ENCODE measurements at regions not wholly inside any gene's neighbourhood (a gene's known extent, or its start where the extent isn't known, plus 50 kb on each side); places are given as distances from the start of the nearest gene placed in this dataset.

GRCh38 chr2:122610948-122611609 lies 855.6 kb downstream of the TSN start:
- Histone ChIP-seq H3K4me3 (ENCODE audit: low read depth, low read length) (no peak overlapping the region), H3K9me3 (ENCODE audit: control insufficient read depth, insufficient read depth, low read length) (no peaks in the 10 kb centered on the region), H3K9ac (ENCODE audit: low read depth, low read length) (no peak overlapping the region), H3K4me1 (ENCODE audit: control insufficient read depth, insufficient read depth, low read length) (no peaks in the 10 kb centered on the region), H3K27me3 (ENCODE audit: control insufficient read depth, insufficient read depth, low read length) (no peaks in the 10 kb centered on the region), H3K36me3 (ENCODE audit: control insufficient read depth, insufficient read depth, low read length) (no peaks in the 10 kb centered on the region)

- Histone ChIP-seq H3K9me3 (ENCODE audit: control insufficient read depth, insufficient read depth, low read length) (no peaks in the 10 kb centered on the region), H3K4me3 (ENCODE audit: low read depth, low read length) (no peak overlapping the region), H3K9ac (ENCODE audit: low read depth, low read length) (no peak overlapping the region), H3K36me3 (ENCODE audit: control insufficient read depth, insufficient read depth, low read length) (no peaks in the 10 kb centered on the region), H3K4me1 (ENCODE audit: control insufficient read depth, insufficient read depth, low read length) (peaks cover 3% of the 10 kb centered on the region), H3K27me3 (ENCODE audit: control insufficient read depth, insufficient read depth, low read length) (no peaks in the 10 kb centered on the region)
Measured at GRCh38 chr2:122622934-122623333, 867.5 kb downstream of the TSN start.

- H3K36me3 ChIP-seq (ENCODE audit: control insufficient read depth, insufficient read depth, low read length), result no peaks in the 10 kb centered on the region
- no peaks in the 10 kb centered on the region for H3K27me3 ChIP-seq (ENCODE audit: control insufficient read depth, insufficient read depth, low read length)
- H3K9me3 ChIP-seq (ENCODE audit: control insufficient read depth, insufficient read depth, low read length), result no peaks in the 10 kb centered on the region
- H3K9ac ChIP-seq (ENCODE audit: low read depth, low read length), result no peak overlapping the region
- H3K4me1 ChIP-seq (ENCODE audit: control insufficient read depth, insufficient read depth, low read length), result peaks cover 3% of the 10 kb centered on the region
- H3K4me3 ChIP-seq (ENCODE audit: low read depth, low read length), result no peak overlapping the region
Measured at GRCh38 chr2:122627388-122627787, 871.9 kb downstream of the TSN start.

GRCh38 chr2:122634256-122634655 lies 878.8 kb downstream of the TSN start:
- Histone ChIP-seq H3K4me1 (ENCODE audit: control insufficient read depth, insufficient read depth, low read length) (no peaks in the 10 kb centered on the region), H3K27me3 (ENCODE audit: control insufficient read depth, insufficient read depth, low read length) (no peaks in the 10 kb centered on the region), H3K9me3 (ENCODE audit: control insufficient read depth, insufficient read depth, low read length) (no peaks in the 10 kb centered on the region), H3K36me3 (ENCODE audit: control insufficient read depth, insufficient read depth, low read length) (no peaks in the 10 kb centered on the region), H3K9ac (ENCODE audit: low read depth, low read length) (no peak overlapping the region), H3K4me3 (ENCODE audit: low read depth, low read length) (no peak overlapping the region)

GRCh38 chr2:122634920-122635319 lies 879.5 kb downstream of the TSN start:
- Histone ChIP-seq H3K4me3 (ENCODE audit: low read depth, low read length) (no peak overlapping the region), H3K27me3 (ENCODE audit: control insufficient read depth, insufficient read depth, low read length) (no peaks in the 10 kb centered on the region), H3K9ac (ENCODE audit: low read depth, low read length) (no peak overlapping the region), H3K9me3 (ENCODE audit: control insufficient read depth, insufficient read depth, low read length) (no peaks in the 10 kb centered on the region), H3K4me1 (ENCODE audit: control insufficient read depth, insufficient read depth, low read length) (no peaks in the 10 kb centered on the region), H3K36me3 (ENCODE audit: control insufficient read depth, insufficient read depth, low read length) (no peaks in the 10 kb centered on the region)

- Histone ChIP-seq H3K9ac (ENCODE audit: low read depth, low read length) (no peak overlapping the region), H3K36me3 (ENCODE audit: control insufficient read depth, insufficient read depth, low read length) (no peaks in the 10 kb centered on the region), H3K4me1 (ENCODE audit: control insufficient read depth, insufficient read depth, low read length) (no peaks in the 10 kb centered on the region), H3K9me3 (ENCODE audit: control insufficient read depth, insufficient read depth, low read length) (no peaks in the 10 kb centered on the region), H3K4me3 (ENCODE audit: low read depth, low read length) (no peak overlapping the region), H3K27me3 (ENCODE audit: control insufficient read depth, insufficient read depth, low read length) (no peaks in the 10 kb centered on the region)
Measured at GRCh38 chr2:122635686-122636085, 880.2 kb downstream of the TSN start.

GRCh38 chr2:122636097-122636496 lies 880.6 kb downstream of the TSN start:
- H3K9me3 ChIP-seq (ENCODE audit: control insufficient read depth, insufficient read depth, low read length), result no peaks in the 10 kb centered on the region
- H3K9ac ChIP-seq (ENCODE audit: low read depth, low read length), result no peak overlapping the region
- no peaks in the 10 kb centered on the region for H3K4me1 ChIP-seq (ENCODE audit: control insufficient read depth, insufficient read depth, low read length)
- H3K36me3 ChIP-seq (ENCODE audit: control insufficient read depth, insufficient read depth, low read length), result no peaks in the 10 kb centered on the region
- no peaks in the 10 kb centered on the region for H3K27me3 ChIP-seq (ENCODE audit: control insufficient read depth, insufficient read depth, low read length)
- no peak overlapping the region for H3K4me3 ChIP-seq (ENCODE audit: low read depth, low read length)

GRCh38 chr2:122639176-122639575 lies 883.7 kb downstream of the TSN start:
- Histone ChIP-seq H3K27me3 (ENCODE audit: control insufficient read depth, insufficient read depth, low read length) (no peaks in the 10 kb centered on the region), H3K4me3 (ENCODE audit: low read depth, low read length) (no peak overlapping the region), H3K4me1 (ENCODE audit: control insufficient read depth, insufficient read depth, low read length) (no peaks in the 10 kb centered on the region), H3K36me3 (ENCODE audit: control insufficient read depth, insufficient read depth, low read length) (no peaks in the 10 kb centered on the region), H3K9me3 (ENCODE audit: control insufficient read depth, insufficient read depth, low read length) (no peaks in the 10 kb centered on the region), H3K9ac (ENCODE audit: low read depth, low read length) (no peak overlapping the region)

GRCh38 chr2:122639711-122640110 lies 884.3 kb downstream of the TSN start:
- H3K9me3 ChIP-seq (ENCODE audit: control insufficient read depth, insufficient read depth, low read length), result no peaks in the 10 kb centered on the region
- no peaks in the 10 kb centered on the region for H3K27me3 ChIP-seq (ENCODE audit: control insufficient read depth, insufficient read depth, low read length)
- no peaks in the 10 kb centered on the region for H3K36me3 ChIP-seq (ENCODE audit: control insufficient read depth, insufficient read depth, low read length)
- no peaks in the 10 kb centered on the region for H3K4me1 ChIP-seq (ENCODE audit: control insufficient read depth, insufficient read depth, low read length)
- H3K4me3 ChIP-seq (ENCODE audit: low read depth, low read length), result no peak overlapping the region
- H3K9ac ChIP-seq (ENCODE audit: low read depth, low read length), result no peak overlapping the region

- no peaks in the 10 kb centered on the region for H3K9me3 ChIP-seq (ENCODE audit: control insufficient read depth, insufficient read depth, low read length)
- no peak overlapping the region for H3K9ac ChIP-seq (ENCODE audit: low read depth, low read length)
- H3K36me3 ChIP-seq (ENCODE audit: control insufficient read depth, insufficient read depth, low read length), result no peaks in the 10 kb centered on the region
- H3K4me3 ChIP-seq (ENCODE audit: low read depth, low read length), result no peak overlapping the region
- no peaks in the 10 kb centered on the region for H3K27me3 ChIP-seq (ENCODE audit: control insufficient read depth, insufficient read depth, low read length)
- no peaks in the 10 kb centered on the region for H3K4me1 ChIP-seq (ENCODE audit: control insufficient read depth, insufficient read depth, low read length)
Measured at GRCh38 chr2:122643725-122644329, 888.4 kb downstream of the TSN start.

- Histone ChIP-seq H3K9ac (ENCODE audit: low read depth, low read length) (no peak overlapping the region), H3K36me3 (ENCODE audit: control insufficient read depth, insufficient read depth, low read length) (no peaks in the 10 kb centered on the region), H3K9me3 (ENCODE audit: control insufficient read depth, insufficient read depth, low read length) (no peaks in the 10 kb centered on the region), H3K4me1 (ENCODE audit: control insufficient read depth, insufficient read depth, low read length) (peaks cover 12% of the 10 kb centered on the region), H3K4me3 (ENCODE audit: low read depth, low read length) (no peak overlapping the region), H3K27me3 (ENCODE audit: control insufficient read depth, insufficient read depth, low read length) (no peaks in the 10 kb centered on the region)
Measured at GRCh38 chr2:122651236-122651635, 895.8 kb downstream of the TSN start.

- no peaks in the 10 kb centered on the region for H3K9me3 ChIP-seq (ENCODE audit: control insufficient read depth, insufficient read depth, low read length)
- H3K27me3 ChIP-seq (ENCODE audit: control insufficient read depth, insufficient read depth, low read length), result no peaks in the 10 kb centered on the region
- no peak overlapping the region for H3K4me3 ChIP-seq (ENCODE audit: low read depth, low read length)
- H3K36me3 ChIP-seq (ENCODE audit: control insufficient read depth, insufficient read depth, low read length), result no peaks in the 10 kb centered on the region
- H3K4me1 ChIP-seq (ENCODE audit: control insufficient read depth, insufficient read depth, low read length), result peaks cover 16% of the 10 kb centered on the region
- no peak overlapping the region for H3K9ac ChIP-seq (ENCODE audit: low read depth, low read length)
Measured at GRCh38 chr2:122651780-122652179, 896.3 kb downstream of the TSN start.

Measured in iPS-15b (cell line).